ENCODE measurements at regions not wholly inside any gene's neighbourhood (a gene's known extent, or its start where the extent isn't known, plus 50 kb on each side); places are given as distances from the start of the nearest gene placed in this dataset.

GRCh38 chr16:6279286-6279685 is 1053.4 kb upstream of the RBFOX1 start:
- no peak for DNase-seq (ENCODE audit: low read depth, low spot score)

More at GRCh38 chr16:6279286-6279685, 1053.4 kb upstream of the RBFOX1 start:
- H3K4me1 ChIP-seq (ENCODE audit: control insufficient read depth, extremely low read depth, insufficient read depth, low read length) = no peaks in the 10 kb centered on the region
- intact Hi-C loops (cut with micrococcal nuclease) = no loop called here
- H3K79me2 ChIP-seq (ENCODE audit: control insufficient read depth, insufficient read depth, low read length) = no peaks in the 10 kb centered on the region
- H2AFZ ChIP-seq (ENCODE audit: low read depth, low read length) = no peak overlapping the region
- POLR2A ChIA-PET = no interaction called here
- no peaks in the 10 kb centered on the region for H3K27me3 ChIP-seq (ENCODE audit: control insufficient read depth in 2 of 2, insufficient read depth in 2 of 2, low read length in 2 of 2)
- H3K9me1 ChIP-seq (replicated peaks; ENCODE audit: control insufficient read depth, extremely low read depth, insufficient read depth, low read length) = no peaks in the 10 kb centered on the region
- H3K27ac ChIP-seq (ENCODE audit: insufficient read depth, low read depth, low read length) = no peak overlapping the region
- H3K36me3 ChIP-seq (ENCODE audit: control insufficient read depth in 2 of 2, extremely low read depth in 1 of 2, insufficient read depth in 2 of 2, low read length in 2 of 2) = no peaks in the 10 kb centered on the region
- dilution Hi-C loops (cut with MboI; ENCODE audit: extremely low pct_ligation_motif_present, low sequenced_read_pairs) = no loop called here
- H3K4me2 ChIP-seq (ENCODE audit: insufficient read depth, low read length) = no peak overlapping the region
- peaks cover 5% of the 10 kb centered on the region for H3K9me3 ChIP-seq (replicated peaks; ENCODE audit: control insufficient read depth, insufficient read depth, low read length)
- no peak overlapping the region for H3K9ac ChIP-seq (replicated peaks; ENCODE audit: extremely low read depth, insufficient read depth, low read length)
- no TSS peak for BruUV-seq (replicated peaks)
- CTCF ChIA-PET = no interaction called here
- TF ChIP-seq POLR2A (IDR thresholded peaks at IDR 0.05; ENCODE audit: low read depth, low read length) = no peak
- TF ChIP-seq MYC (IDR thresholded peaks at IDR 0.05; ENCODE audit: low read depth, low read length) = no peak
- no peak for TF ChIP-seq EZH2 (IDR thresholded peaks at IDR 0.05; ENCODE audit: borderline replicate concordance, low read depth, low read length, severe bottlenecking)
- no peak for TF ChIP-seq MAX (IDR thresholded peaks at IDR 0.05; ENCODE audit: insufficient read depth, insufficient read length)
- no peak for TF ChIP-seq GATA2 (IDR thresholded peaks at IDR 0.05; ENCODE audit: insufficient read depth, insufficient read length, low read depth, low read length)
- no peak for TF ChIP-seq POLR2AphosphoS5 (IDR thresholded peaks at IDR 0.05; ENCODE audit: insufficient read depth, low read depth, low read length)
- TF ChIP-seq FOS (IDR thresholded peaks at IDR 0.05; ENCODE audit: borderline replicate concordance, insufficient read depth, low read length) = no peak
- TF ChIP-seq, protein P1, sequence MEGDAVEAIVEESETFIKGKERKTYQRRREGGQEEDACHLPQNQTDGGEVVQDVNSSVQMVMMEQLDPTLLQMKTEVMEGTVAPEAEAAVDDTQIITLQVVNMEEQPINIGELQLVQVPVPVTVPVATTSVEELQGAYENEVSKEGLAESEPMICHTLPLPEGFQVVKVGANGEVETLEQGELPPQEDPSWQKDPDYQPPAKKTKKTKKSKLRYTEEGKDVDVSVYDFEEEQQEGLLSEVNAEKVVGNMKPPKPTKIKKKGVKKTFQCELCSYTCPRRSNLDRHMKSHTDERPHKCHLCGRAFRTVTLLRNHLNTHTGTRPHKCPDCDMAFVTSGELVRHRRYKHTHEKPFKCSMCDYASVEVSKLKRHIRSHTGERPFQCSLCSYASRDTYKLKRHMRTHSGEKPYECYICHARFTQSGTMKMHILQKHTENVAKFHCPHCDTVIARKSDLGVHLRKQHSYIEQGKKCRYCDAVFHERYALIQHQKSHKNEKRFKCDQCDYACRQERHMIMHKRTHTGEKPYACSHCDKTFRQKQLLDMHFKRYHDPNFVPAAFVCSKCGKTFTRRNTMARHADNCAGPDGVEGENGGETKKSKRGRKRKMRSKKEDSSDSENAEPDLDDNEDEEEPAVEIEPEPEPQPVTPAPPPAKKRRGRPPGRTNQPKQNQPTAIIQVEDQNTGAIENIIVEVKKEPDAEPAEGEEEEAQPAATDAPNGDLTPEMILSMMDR (IDR thresholded peaks at IDR 0.05; ENCODE audit: extremely low read depth in 1 of 2, insufficient read depth in 1 of 2, low read depth in 1 of 2, low read length in 2 of 2) = no peak
- no peak for TF ChIP-seq JUN (IDR thresholded peaks at IDR 0.05; ENCODE audit: borderline replicate concordance, insufficient read depth, insufficient read length, low read depth)
- H4K20me1 ChIP-seq (replicated peaks; ENCODE audit: control insufficient read depth, extremely low read depth, insufficient read depth, low read length) = no peaks in the 10 kb centered on the region
- H3K4me3 ChIP-seq (replicated peaks in 1 of 3; ENCODE audit: insufficient read depth in 1 of 3, low read depth in 1 of 3, low read length in 3 of 3) = no peak overlapping the region
- FAIRE-seq = no peak
